HEK293 (cell line): ENCODE measurements at regions not wholly inside any gene's neighbourhood (a gene's known extent, or its start where the extent isn't known, plus 50 kb on each side); places are given as distances from the start of the nearest gene placed in this dataset.

ENCODE experiments used
- CTCF ChIA-PET: fragments of 350-600 bp; formaldehyde crosslinking; extraction: SDS; loops from one replicate; lab custom pipeline; 2021; ENCODE audit warnings: antibody characterized with exemption; lab: Yijun Ruan, JAX
- POLR2A ChIA-PET: fragments of 300-600 bp; formaldehyde crosslinking; extraction: SDS; loops from one replicate; lab custom pipeline; 2020; ENCODE audit warnings: antibody characterized with exemption, inconsistent platforms; lab: Yijun Ruan, JAX
- H3K27ac ChIP-seq: fragments of 200-500 bp; sonication (Bioruptor generic); 2 replicates; pipeline ENCODE4 v1.5.1; 2014; ENCODE audit warnings: low read depth, low read length, control low read depth, inconsistent platforms; ENCODE audit errors: extremely low read depth
- H3K36me3 ChIP-seq, 2 experiments: fragments of 200-500 bp in 1 of 2; sonication (Bioruptor generic) in 1 of 2; 1 replicate in 1 of 2; 2 replicates in 1 of 2; pipeline ENCODE4 v1.5.1; 2014 to 2017; ENCODE audit warnings: inconsistent platforms in 2 of 2, low read length in 2 of 2; ENCODE audit not compliant: control insufficient read depth in 2 of 2, insufficient read depth in 1 of 2
- H3K4me1 ChIP-seq: fragments of 200-500 bp; sonication (Bioruptor generic); 2 replicates; pipeline ENCODE4 v1.5.1; 2014; ENCODE audit warnings: mild to moderate bottlenecking, low read length, inconsistent platforms; ENCODE audit not compliant: control insufficient read depth, insufficient read depth
- H3K4me3 ChIP-seq: 2 replicates; pipeline ENCODE4 v1.5.1; 2011; ENCODE audit warnings: low read depth, mild to moderate bottlenecking, control low read depth, low read length, moderate library complexity
- H3K9me3 ChIP-seq: fragments of 200-500 bp; sonication (Bioruptor generic); 2 replicates; pipeline ENCODE4 v1.5.1; 2014; ENCODE audit warnings: low read depth, low read length, inconsistent platforms; ENCODE audit not compliant: control insufficient read depth, insufficient read depth
- GFI1B ChIP-seq: fragments of 450-650 bp; formaldehyde crosslinking; IDR thresholded peaks from 2 replicates; pipeline ENCODE4 v1.5.1; 2016; ENCODE audit warnings: missing biosample characterization, missing genetic modification characterization
- GLI4 ChIP-seq: fragments of 450-650 bp; formaldehyde crosslinking; IDR thresholded peaks from 2 replicates; pipeline ENCODE4 v1.5.1; 2016; ENCODE audit warnings: missing biosample characterization, missing genetic modification characterization
- MYNN ChIP-seq: fragments of 450-650 bp; formaldehyde crosslinking; IDR thresholded peaks from 2 replicates; pipeline ENCODE4 v1.5.1; 2016; ENCODE audit warnings: missing biosample characterization, missing genetic modification characterization, borderline replicate concordance
- SETDB1 ChIP-seq: IDR thresholded peaks from one replicate; pipeline ENCODE4 v1.6.1; 2017; ENCODE audit warnings: mild to moderate bottlenecking, low read length, moderate library complexity, mixed read lengths; ENCODE audit not compliant: insufficient read length
- ZBTB10 ChIP-seq: fragments of 450-650 bp; formaldehyde crosslinking; IDR thresholded peaks from 2 replicates; pipeline ENCODE4 v1.5.1; 2016; ENCODE audit warnings: missing biosample characterization, missing genetic modification characterization
- ZBTB17 ChIP-seq: fragments of 450-650 bp; formaldehyde crosslinking; IDR thresholded peaks from 2 replicates; pipeline ENCODE4 v1.5.1; 2016; ENCODE audit warnings: missing biosample characterization, missing genetic modification characterization
- ZNF2 ChIP-seq: fragments of 450-650 bp; formaldehyde crosslinking; IDR thresholded peaks from 2 replicates; pipeline ENCODE4 v1.5.1; 2016; ENCODE audit warnings: missing biosample characterization, missing genetic modification characterization
- ZNF518A ChIP-seq: fragments of 450-650 bp; formaldehyde crosslinking; conservative IDR thresholded peaks from 2 replicates; pipeline ENCODE4 v1.5.1; 2016; ENCODE audit warnings: low read depth, missing biosample characterization, missing genetic modification characterization
- ZNF580 ChIP-seq: fragments of 450-650 bp; formaldehyde crosslinking; IDR thresholded peaks from 2 replicates; pipeline ENCODE4 v1.5.1; 2016; ENCODE audit warnings: missing biosample characterization, missing genetic modification characterization
- ZNF792 ChIP-seq: fragments of 450-650 bp; formaldehyde crosslinking; IDR thresholded peaks from 2 replicates; pipeline ENCODE4 v1.5.1; 2016; ENCODE audit warnings: missing biosample characterization, missing genetic modification characterization
- ZNF843 ChIP-seq: fragments of 450-650 bp; formaldehyde crosslinking; IDR thresholded peaks from 2 replicates; pipeline ENCODE4 v1.5.1; 2016; ENCODE audit warnings: missing biosample characterization, missing genetic modification characterization
- ZSCAN23 ChIP-seq: fragments of 450-650 bp; formaldehyde crosslinking; IDR thresholded peaks from 2 replicates; pipeline ENCODE4 v1.5.1; 2016; ENCODE audit warnings: missing biosample characterization, missing genetic modification characterization
- ZSCAN5A ChIP-seq: fragments of 450-650 bp; formaldehyde crosslinking; IDR thresholded peaks from 2 replicates; pipeline ENCODE4 v1.5.1; 2016; ENCODE audit warnings: missing biosample characterization, missing genetic modification characterization
- ZXDB ChIP-seq: fragments of 450-650 bp; formaldehyde crosslinking; IDR thresholded peaks from 2 replicates; pipeline ENCODE4 v1.5.1; 2016; ENCODE audit warnings: missing biosample characterization, missing genetic modification characterization
- TF ChIP-seq, protein P1 (sequence below): fragments of 450-650 bp; formaldehyde crosslinking; IDR thresholded peaks from 2 replicates; pipeline ENCODE4 v1.5.1; 2016; ENCODE audit warnings: missing biosample characterization, missing genetic modification characterization
- TF ChIP-seq, protein P2 (sequence below): sonication (generic); formaldehyde crosslinking; IDR thresholded peaks from 2 replicates; pipeline ENCODE4 v1.8.1; 2022; ENCODE audit warnings: mild to moderate bottlenecking, moderate library complexity, missing genetic modification reagents

GRCh38 chr4:162838671-162839070 is 328.0 kb downstream of the NAF1 start (continued):
- TF ChIP-seq ZBTB10 (tag by site-specific recombination) (no peak), ZNF792 (tag by site-specific recombination) (no peak)

GRCh38 chr4:162837679-162838078 is 329.0 kb downstream of the NAF1 start:
- Histone ChIP-seq H3K4me1 (no peaks in the 10 kb centered on the region), H3K36me3 (no peaks in the 10 kb centered on the region), H3K4me3 (no peak overlapping the region), H3K9me3 (no peaks in the 10 kb centered on the region), H3K27ac (no peak overlapping the region)
- CTCF ChIA-PET: no interaction called here
- POLR2A ChIA-PET: no interaction called here
- no peak for TF ChIP-seq SETDB1
- no peak for TF ChIP-seq ZNF843 (tag by site-specific recombination)
- no peak for TF ChIP-seq ZXDB (tag by site-specific recombination)
- TF ChIP-seq GLI4 (tag by site-specific recombination): no peak

- Histone ChIP-seq H3K9me3 (no peaks in the 10 kb centered on the region), H3K27ac (no peak overlapping the region), H3K4me1 (no peaks in the 10 kb centered on the region), H3K4me3 (no peak overlapping the region), H3K36me3 (no peaks in the 10 kb centered on the region)
- CTCF ChIA-PET: no interaction called here
- POLR2A ChIA-PET: no interaction called here
- TF ChIP-seq, protein P1, sequence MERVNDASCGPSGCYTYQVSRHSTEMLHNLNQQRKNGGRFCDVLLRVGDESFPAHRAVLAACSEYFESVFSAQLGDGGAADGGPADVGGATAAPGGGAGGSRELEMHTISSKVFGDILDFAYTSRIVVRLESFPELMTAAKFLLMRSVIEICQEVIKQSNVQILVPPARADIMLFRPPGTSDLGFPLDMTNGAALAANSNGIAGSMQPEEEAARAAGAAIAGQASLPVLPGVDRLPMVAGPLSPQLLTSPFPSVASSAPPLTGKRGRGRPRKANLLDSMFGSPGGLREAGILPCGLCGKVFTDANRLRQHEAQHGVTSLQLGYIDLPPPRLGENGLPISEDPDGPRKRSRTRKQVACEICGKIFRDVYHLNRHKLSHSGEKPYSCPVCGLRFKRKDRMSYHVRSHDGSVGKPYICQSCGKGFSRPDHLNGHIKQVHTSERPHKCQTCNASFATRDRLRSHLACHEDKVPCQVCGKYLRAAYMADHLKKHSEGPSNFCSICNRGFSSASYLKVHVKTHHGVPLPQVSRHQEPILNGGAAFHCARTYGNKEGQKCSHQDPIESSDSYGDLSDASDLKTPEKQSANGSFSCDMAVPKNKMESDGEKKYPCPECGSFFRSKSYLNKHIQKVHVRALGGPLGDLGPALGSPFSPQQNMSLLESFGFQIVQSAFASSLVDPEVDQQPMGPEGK: no peak
- TF ChIP-seq GFI1B (tag by site-specific recombination) (no peak), ZNF580 (tag by site-specific recombination) (no peak), ZNF2 (tag by site-specific recombination) (no peak), ZNF518A (no peak), ZBTB17 (tag by site-specific recombination) (no peak), ZSCAN23 (tag by site-specific recombination) (no peak), ZSCAN5A (tag by site-specific recombination) (no peak), MYNN (tag by site-specific recombination) (no peak)
- TF ChIP-seq, protein P2, sequence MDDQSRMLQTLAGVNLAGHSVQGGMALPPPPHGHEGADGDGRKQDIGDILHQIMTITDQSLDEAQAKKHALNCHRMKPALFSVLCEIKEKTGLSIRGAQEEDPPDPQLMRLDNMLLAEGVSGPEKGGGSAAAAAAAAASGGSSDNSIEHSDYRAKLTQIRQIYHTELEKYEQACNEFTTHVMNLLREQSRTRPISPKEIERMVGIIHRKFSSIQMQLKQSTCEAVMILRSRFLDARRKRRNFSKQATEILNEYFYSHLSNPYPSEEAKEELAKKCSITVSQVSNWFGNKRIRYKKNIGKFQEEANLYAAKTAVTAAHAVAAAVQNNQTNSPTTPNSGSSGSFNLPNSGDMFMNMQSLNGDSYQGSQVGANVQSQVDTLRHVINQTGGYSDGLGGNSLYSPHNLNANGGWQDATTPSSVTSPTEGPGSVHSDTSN (CRISPR knock-in tag): no peak
Observed at GRCh38 chr4:162837241-162837640, 329.4 kb downstream of the NAF1 start.
